ENCODE measurements at regions not wholly inside any gene's neighbourhood (a gene's known extent, or its start where the extent isn't known, plus 50 kb on each side); places are given as distances from the start of the nearest gene placed in this dataset.

DNA sequence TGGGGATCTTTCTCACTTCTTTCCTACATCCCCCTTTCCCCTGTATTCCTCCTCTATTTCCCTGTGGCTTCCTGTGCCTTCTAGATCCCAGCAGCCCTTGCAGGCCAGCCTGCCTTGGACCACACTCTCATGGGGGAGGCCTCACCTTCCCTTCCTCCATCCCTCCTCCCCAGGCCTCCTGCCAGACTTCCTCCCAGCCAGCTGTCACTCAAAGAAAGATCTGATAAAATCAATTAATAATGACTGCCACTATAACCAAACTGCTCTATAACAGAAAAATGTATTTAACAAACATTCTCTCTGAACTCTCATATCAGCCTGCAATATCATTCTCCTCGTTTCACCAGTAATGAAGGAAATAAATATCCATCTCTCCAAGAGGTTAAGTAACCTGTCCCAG, 144.9 kb upstream of the SIX2 start:
- no peak overlapping the region for H3K4me3 ChIP-seq (ENCODE audit: insufficient read depth in 1 of 2, low read depth in 1 of 2, low read length in 2 of 2)
- H3K36me3 ChIP-seq (ENCODE audit: control insufficient read depth in 1 of 2, insufficient read depth in 2 of 2, low read depth in 1 of 2, low read length in 2 of 2): no peaks in the 10 kb centered on the region
- no peak overlapping the region for H4K91ac ChIP-seq (ENCODE audit: low read length)
- no peak overlapping the region for H2BK12ac ChIP-seq (ENCODE audit: low read length in 2 of 2)
- peaks cover 18% of the 10 kb centered on the region for H3K9me3 ChIP-seq (ENCODE audit: control insufficient read depth, low read length)
- H3K4me1 ChIP-seq (ENCODE audit: control insufficient read depth, insufficient read depth, low read depth, low read length): no peaks in the 10 kb centered on the region
- no peak overlapping the region for H3K4ac ChIP-seq (ENCODE audit: low read depth in 1 of 2, low read length in 2 of 2)
- no peaks in the 10 kb centered on the region for H3K79me1 ChIP-seq (replicated peaks; ENCODE audit: low read length, poor library complexity, severe bottlenecking)
- H4K8ac ChIP-seq (ENCODE audit: low read length): no peak overlapping the region
- H3K18ac ChIP-seq (ENCODE audit: low read depth in 1 of 2, low read length in 2 of 2): no peak overlapping the region
- no peak overlapping the region for H2AK5ac ChIP-seq (ENCODE audit: low read length, severe bottlenecking)
- no peak overlapping the region for H2BK5ac ChIP-seq (ENCODE audit: low read depth, low read length, poor library complexity, severe bottlenecking)
- no peak overlapping the region for H3K14ac ChIP-seq (ENCODE audit: low read length in 2 of 2)
- H3K9ac ChIP-seq (ENCODE audit: low read length): no peak overlapping the region
- H3K4me2 ChIP-seq (ENCODE audit: low read length, poor library complexity, severe bottlenecking): no peak overlapping the region
- peaks cover 0 to 9% of the 10 kb centered on the region in 2 experiments for H3K27me3 ChIP-seq (ENCODE audit: control insufficient read depth in 1 of 2, insufficient read depth in 1 of 2, low read length in 2 of 2)
- no peak overlapping the region for H2AFZ ChIP-seq (ENCODE audit: low read depth, low read length)
- no peak for DNase-seq
- no peak overlapping the region for H3K27ac ChIP-seq (ENCODE audit: low read length, poor library complexity, severe bottlenecking)
- 54% methylated on average over 1 of the region's 1 CpG for WGBS
- H2BK15ac ChIP-seq (ENCODE audit: low read depth, poor library complexity, severe bottlenecking): no peak overlapping the region
- no peak overlapping the region for H2BK120ac ChIP-seq (ENCODE audit: low read depth, low read length)
- H3K23ac ChIP-seq (ENCODE audit: low read length in 2 of 2): no peak overlapping the region

DNA sequence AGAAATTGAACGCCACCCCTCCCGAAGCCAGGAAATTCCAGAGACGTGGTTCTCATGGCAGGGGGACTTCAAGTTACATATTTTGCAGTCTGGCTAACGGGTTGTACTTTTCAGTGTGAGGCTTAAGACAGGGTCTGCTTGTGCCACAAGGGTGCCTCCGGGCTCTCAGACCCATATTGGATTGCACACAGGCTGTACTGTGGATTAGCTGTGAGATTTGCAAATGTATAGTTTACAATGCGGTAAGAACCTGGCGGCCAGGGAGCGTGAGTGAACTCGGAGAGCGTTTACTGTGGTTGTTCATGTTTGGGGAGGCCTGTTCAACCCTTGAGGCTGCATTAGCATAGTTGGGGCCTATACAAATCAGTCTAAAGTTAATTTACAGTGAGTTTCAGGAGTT, 143.9 kb upstream of the SIX2 start:
- Histone ChIP-seq H3K4ac (ENCODE audit: low read depth in 1 of 2, low read length in 2 of 2) (no peak overlapping the region), H3K27ac (ENCODE audit: low read length, poor library complexity, severe bottlenecking) (no peak overlapping the region), H3K36me3 (ENCODE audit: control insufficient read depth in 1 of 2, insufficient read depth in 2 of 2, low read depth in 1 of 2, low read length in 2 of 2) (no peaks in the 10 kb centered on the region), H2BK12ac (ENCODE audit: low read length in 2 of 2) (no peak overlapping the region), H3K23ac (ENCODE audit: low read length in 2 of 2) (no peak overlapping the region), H4K91ac (ENCODE audit: low read length) (no peak overlapping the region), H4K8ac (ENCODE audit: low read length) (no peak overlapping the region), H3K4me1 (ENCODE audit: control insufficient read depth, insufficient read depth, low read depth, low read length) (no peaks in the 10 kb centered on the region), H3K4me2 (ENCODE audit: low read length, poor library complexity, severe bottlenecking) (no peak overlapping the region), H2AFZ (ENCODE audit: low read depth, low read length) (no peak overlapping the region), H3K9me3 (ENCODE audit: control insufficient read depth, low read length) (peaks cover 18% of the 10 kb centered on the region), H2AK5ac (ENCODE audit: low read length, severe bottlenecking) (no peak overlapping the region), H2BK15ac (ENCODE audit: low read depth, poor library complexity, severe bottlenecking) (no peak overlapping the region), H3K9ac (ENCODE audit: low read length) (no peak overlapping the region), H3K79me1 (replicated peaks; ENCODE audit: low read length, poor library complexity, severe bottlenecking) (no peaks in the 10 kb centered on the region), H2BK5ac (ENCODE audit: low read depth, low read length, poor library complexity, severe bottlenecking) (no peak overlapping the region), H3K18ac (ENCODE audit: low read depth in 1 of 2, low read length in 2 of 2) (no peak overlapping the region), H2BK120ac (ENCODE audit: low read depth, low read length) (no peak overlapping the region), H3K14ac (ENCODE audit: low read length in 2 of 2) (no peak overlapping the region), H3K4me3 (ENCODE audit: insufficient read depth in 1 of 2, low read depth in 1 of 2, low read length in 2 of 2) (no peak overlapping the region), H3K27me3 (ENCODE audit: control insufficient read depth in 1 of 2, insufficient read depth in 1 of 2, low read length in 2 of 2) (peaks cover 0 to 9% of the 10 kb centered on the region in 2 experiments)
- no peak for DNase-seq
- WGBS: 80% methylated on average over 10 of the region's 10 CpGs

DNA sequence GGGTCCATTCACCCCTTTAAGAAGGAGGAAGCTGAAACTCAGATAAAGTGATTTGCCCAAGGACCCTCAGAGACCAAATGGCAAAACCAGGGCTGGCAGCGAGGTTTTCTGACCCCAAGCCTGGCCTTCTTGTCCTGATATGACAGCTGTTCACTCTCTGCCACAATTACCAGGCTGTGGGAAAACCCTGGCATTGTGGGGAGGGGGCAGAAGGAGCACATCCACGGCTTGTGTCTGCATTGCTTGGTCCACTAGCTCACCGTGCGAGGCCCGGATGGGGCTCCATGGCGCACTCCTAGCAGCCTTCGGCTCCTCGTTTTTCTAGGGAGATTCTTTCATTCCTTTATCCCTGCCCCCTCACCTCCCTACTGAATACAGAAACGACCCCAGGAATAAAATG, 143.4 kb upstream of the SIX2 start:
- Histone ChIP-seq H3K36me3 (ENCODE audit: control insufficient read depth in 1 of 2, insufficient read depth in 2 of 2, low read depth in 1 of 2, low read length in 2 of 2) (no peaks in the 10 kb centered on the region), H3K14ac (ENCODE audit: low read length in 2 of 2) (no peak overlapping the region), H3K18ac (ENCODE audit: low read depth in 1 of 2, low read length in 2 of 2) (no peak overlapping the region), H2BK120ac (ENCODE audit: low read depth, low read length) (no peak overlapping the region), H3K9ac (ENCODE audit: low read length) (no peak overlapping the region), H2BK15ac (ENCODE audit: low read depth, poor library complexity, severe bottlenecking) (no peak overlapping the region), H2BK12ac (ENCODE audit: low read length in 2 of 2) (no peak overlapping the region), H2AK5ac (ENCODE audit: low read length, severe bottlenecking) (no peak overlapping the region), H3K4me2 (ENCODE audit: low read length, poor library complexity, severe bottlenecking) (no peak overlapping the region), H3K4me1 (ENCODE audit: control insufficient read depth, insufficient read depth, low read depth, low read length) (no peaks in the 10 kb centered on the region), H3K9me3 (ENCODE audit: control insufficient read depth, low read length) (peaks cover 18% of the 10 kb centered on the region), H3K4me3 (ENCODE audit: insufficient read depth in 1 of 2, low read depth in 1 of 2, low read length in 2 of 2) (no peak overlapping the region), H4K8ac (ENCODE audit: low read length) (no peak overlapping the region), H3K79me1 (replicated peaks; ENCODE audit: low read length, poor library complexity, severe bottlenecking) (no peaks in the 10 kb centered on the region), H3K23ac (ENCODE audit: low read length in 2 of 2) (no peak overlapping the region), H3K27me3 (ENCODE audit: control insufficient read depth in 1 of 2, insufficient read depth in 1 of 2, low read length in 2 of 2) (peaks cover 0 to 9% of the 10 kb centered on the region in 2 experiments), H4K91ac (ENCODE audit: low read length) (no peak overlapping the region), H2AFZ (ENCODE audit: low read depth, low read length) (no peak overlapping the region), H3K27ac (ENCODE audit: low read length, poor library complexity, severe bottlenecking) (no peak overlapping the region), H2BK5ac (ENCODE audit: low read depth, low read length, poor library complexity, severe bottlenecking) (no peak overlapping the region), H3K4ac (ENCODE audit: low read depth in 1 of 2, low read length in 2 of 2) (no peak overlapping the region)
- DNase-seq: no peak
- 70% methylated on average over 9 of the region's 9 CpGs for WGBS

DNA sequence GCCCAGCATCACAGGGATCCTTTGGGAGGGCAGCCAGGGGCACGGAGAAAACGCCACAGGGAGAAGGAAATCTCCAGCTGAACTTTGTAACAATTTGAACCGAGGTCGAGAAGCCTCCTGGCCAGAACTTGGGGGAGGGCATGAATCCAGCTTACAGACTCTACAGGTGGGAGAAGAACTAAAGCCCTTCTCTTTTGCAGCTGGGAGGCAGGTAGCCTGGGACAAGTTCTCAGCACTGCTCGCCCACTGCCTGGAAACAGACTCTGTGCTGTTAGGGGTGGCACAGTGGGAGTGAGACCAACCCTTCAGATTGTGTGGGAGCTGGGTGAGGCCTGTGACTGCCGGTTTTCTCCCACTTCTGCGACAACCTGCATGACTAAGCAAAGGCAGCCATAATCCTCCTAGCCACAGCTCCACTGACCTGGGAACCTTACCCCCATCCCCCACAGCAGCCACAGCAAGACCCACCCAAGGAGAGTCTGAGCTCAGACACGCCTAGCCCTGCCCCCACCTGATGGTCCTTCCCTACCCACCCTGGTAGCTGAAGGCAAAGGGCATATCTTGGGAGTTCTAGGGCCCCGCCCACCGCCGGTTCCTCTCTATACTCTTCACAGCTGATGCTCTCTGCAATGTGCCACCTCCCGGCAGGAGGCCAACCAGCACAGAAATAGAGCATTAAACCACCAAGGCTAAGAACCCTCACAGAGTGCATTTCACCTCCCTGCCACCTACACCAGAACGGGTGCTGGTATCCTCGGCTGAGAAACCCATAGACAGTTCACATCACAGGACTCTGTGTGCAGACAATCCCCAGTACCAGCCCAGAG, 136.0 kb upstream of the SIX2 start:
- Histone ChIP-seq H3K4ac (ENCODE audit: low read depth in 1 of 2, low read length in 2 of 2) (no peak overlapping the region), H2BK120ac (ENCODE audit: low read depth, low read length) (no peak overlapping the region), H3K27me3 (ENCODE audit: control insufficient read depth in 1 of 2, insufficient read depth in 1 of 2, low read length in 2 of 2) (peaks cover 0 to 33% of the 10 kb centered on the region in 2 experiments), H3K18ac (ENCODE audit: low read depth in 1 of 2, low read length in 2 of 2) (no peak overlapping the region), H3K14ac (ENCODE audit: low read length in 2 of 2) (no peak overlapping the region), H3K4me3 (ENCODE audit: insufficient read depth in 1 of 2, low read depth in 1 of 2, low read length in 2 of 2) (no peak overlapping the region), H3K79me1 (replicated peaks; ENCODE audit: low read length, poor library complexity, severe bottlenecking) (no peaks in the 10 kb centered on the region), H3K4me1 (ENCODE audit: control insufficient read depth, insufficient read depth, low read depth, low read length) (no peaks in the 10 kb centered on the region), H3K23ac (ENCODE audit: low read length in 2 of 2) (no peak overlapping the region), H3K27ac (ENCODE audit: low read length, poor library complexity, severe bottlenecking) (no peak overlapping the region), H2BK15ac (ENCODE audit: low read depth, poor library complexity, severe bottlenecking) (no peak overlapping the region), H2BK12ac (ENCODE audit: low read length in 2 of 2) (no peak overlapping the region), H2AFZ (ENCODE audit: low read depth, low read length) (no peak overlapping the region), H4K8ac (ENCODE audit: low read length) (no peak overlapping the region), H3K9me3 (ENCODE audit: control insufficient read depth, low read length) (peaks cover 5% of the 10 kb centered on the region), H4K91ac (ENCODE audit: low read length) (no peak overlapping the region), H2BK5ac (ENCODE audit: low read depth, low read length, poor library complexity, severe bottlenecking) (no peak overlapping the region), H3K9ac (ENCODE audit: low read length) (no peak overlapping the region), H2AK5ac (ENCODE audit: low read length, severe bottlenecking) (no peak overlapping the region), H3K4me2 (ENCODE audit: low read length, poor library complexity, severe bottlenecking) (no peak overlapping the region), H3K36me3 (ENCODE audit: control insufficient read depth in 1 of 2, insufficient read depth in 2 of 2, low read depth in 1 of 2, low read length in 2 of 2) (no peaks in the 10 kb centered on the region)
- DNase-seq: no peak
- 74% methylated on average over 14 of the region's 14 CpGs for WGBS
